GM12878 (cell line): ENCODE measurements at regions not wholly inside any gene's neighbourhood (a gene's known extent, or its start where the extent isn't known, plus 50 kb on each side); places are given as distances from the start of the nearest gene placed in this dataset.

Experiments
- CEBPZ ChIP-seq: fragments of 150-350 bp; IDR thresholded peaks from 2 replicates; pipeline ENCODE4 v1.6.1; 2016; ENCODE audit warnings: low read depth, low read length
- GABPA ChIP-seq: IDR thresholded peaks from 2 replicates; pipeline ENCODE4 v1.6.1; 2014; ENCODE audit warnings: antibody characterized with exemption, low read depth, mild to moderate bottlenecking, inconsistent platforms
- JUNB ChIP-seq: IDR thresholded peaks from 2 replicates; pipeline ENCODE4 v1.6.1; 2016; ENCODE audit warnings: antibody characterized with exemption, mild to moderate bottlenecking

GRCh38 chr3:57001356-57001755 lies 59.1 kb upstream of the SPATA12 start:
- TF ChIP-seq JUNB (no peak), GABPA (no peak), CEBPZ (no peak)
